ENCODE measurements at regions not wholly inside any gene's neighbourhood (a gene's known extent, or its start where the extent isn't known, plus 50 kb on each side); places are given as distances from the start of the nearest gene placed in this dataset.
"Not testable (repeated sequence)": the region's sequence is repeated elsewhere in the genome, so short reads cannot be mapped to it uniquely, and the experiment has no call there.

GRCh38 chr7:25476863-25477499 lies 248.7 kb upstream of the NPVF start:
- DNase-seq (ENCODE audit: low read depth): no peak
- TF ChIP-seq CTCF (IDR thresholded peaks at IDR 0.05; ENCODE audit: insufficient read depth, low read length, poor library complexity, severe bottlenecking): no peak
- Histone ChIP-seq H3K36me3 (ENCODE audit: control insufficient read depth, insufficient read depth, low read length) (no peaks in the 10 kb centered on the region), H3K27me3 (ENCODE audit: control insufficient read depth, insufficient read depth, low read length) (no peaks in the 10 kb centered on the region), H3K4me3 (ENCODE audit: low read depth, low read length) (no peak overlapping the region)

DNA sequence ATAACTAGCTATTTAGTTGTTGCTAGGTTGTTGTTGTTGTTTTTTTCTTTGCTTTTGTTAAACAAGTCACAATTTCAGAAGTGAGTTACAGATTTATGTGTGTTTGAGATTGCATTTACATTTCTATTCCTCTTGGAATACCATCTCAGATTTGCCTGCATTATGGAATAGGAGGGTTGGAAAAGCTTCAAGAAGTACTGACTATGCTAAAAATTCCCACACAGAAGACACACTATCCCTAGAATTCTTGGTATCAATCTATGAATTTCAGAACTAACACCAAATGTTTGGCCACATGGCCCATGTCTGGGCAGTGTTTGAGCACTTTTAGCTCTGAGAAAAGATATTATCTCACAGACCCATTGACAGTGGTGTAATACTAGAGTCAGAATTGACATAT lies 249.9 kb upstream of the NPVF start:
- not testable (repeated sequence) for DNase-seq (ENCODE audit: low read depth); H3K27me3 ChIP-seq (ENCODE audit: control insufficient read depth, insufficient read depth, low read length); H3K4me3 ChIP-seq (ENCODE audit: low read depth, low read length); H3K36me3 ChIP-seq (ENCODE audit: control insufficient read depth, insufficient read depth, low read length)

- TF ChIP-seq CTCF (IDR thresholded peaks at IDR 0.05; ENCODE audit: insufficient read depth, low read length, poor library complexity, severe bottlenecking): no peak
- no peaks in the 10 kb centered on the region for H3K36me3 ChIP-seq (ENCODE audit: control insufficient read depth, insufficient read depth, low read length)
- no peak for DNase-seq (ENCODE audit: low read depth)
- H3K4me3 ChIP-seq (ENCODE audit: low read depth, low read length): no peak overlapping the region
- no peaks in the 10 kb centered on the region for H3K27me3 ChIP-seq (ENCODE audit: control insufficient read depth, insufficient read depth, low read length)
Measured at GRCh38 chr7:25478925-25479324, 250.6 kb upstream of the NPVF start.

- Histone ChIP-seq H3K36me3 (ENCODE audit: control insufficient read depth, insufficient read depth, low read length) (no peaks in the 10 kb centered on the region), H3K27me3 (ENCODE audit: control insufficient read depth, insufficient read depth, low read length) (no peaks in the 10 kb centered on the region), H3K4me3 (ENCODE audit: low read depth, low read length) (no peak overlapping the region)
- no peak for TF ChIP-seq CTCF (IDR thresholded peaks at IDR 0.05; ENCODE audit: insufficient read depth, low read length, poor library complexity, severe bottlenecking)
- DNase-seq (ENCODE audit: low read depth): no peak
Measured at GRCh38 chr7:25481891-25482290, 253.6 kb upstream of the NPVF start.

GRCh38 chr7:25482631-25483030 lies 254.3 kb upstream of the NPVF start:
- Histone ChIP-seq H3K27me3 (ENCODE audit: control insufficient read depth, insufficient read depth, low read length) (no peaks in the 10 kb centered on the region), H3K4me3 (ENCODE audit: low read depth, low read length) (no peak overlapping the region), H3K36me3 (ENCODE audit: control insufficient read depth, insufficient read depth, low read length) (no peaks in the 10 kb centered on the region)
- no peak for TF ChIP-seq CTCF (IDR thresholded peaks at IDR 0.05; ENCODE audit: insufficient read depth, low read length, poor library complexity, severe bottlenecking)
- DNase-seq (ENCODE audit: low read depth): no peak

GRCh38 chr7:25485026-25485425 lies 256.7 kb upstream of the NPVF start:
- no peaks in the 10 kb centered on the region for H3K27me3 ChIP-seq (ENCODE audit: control insufficient read depth, insufficient read depth, low read length)
- H3K36me3 ChIP-seq (ENCODE audit: control insufficient read depth, insufficient read depth, low read length): no peaks in the 10 kb centered on the region
- TF ChIP-seq CTCF (IDR thresholded peaks at IDR 0.05; ENCODE audit: insufficient read depth, low read length, poor library complexity, severe bottlenecking): no peak
- no peak overlapping the region for H3K4me3 ChIP-seq (ENCODE audit: low read depth, low read length)
- no peak for DNase-seq (ENCODE audit: low read depth)
